Calu3 (cell line): ENCODE measurements at regions not wholly inside any gene's neighbourhood (a gene's known extent, or its start where the extent isn't known, plus 50 kb on each side); places are given as distances from the start of the nearest gene placed in this dataset.

Source experiments
- BruUV-seq: library from RNA; stranded (reverse); fragments of 400-500 nt; replicated peaks from 2 replicates; lab custom pipeline; 2021; lab: Mats Ljungman, UMichigan
- CTCF ChIA-PET: fragments of 300-600 bp; sonication (Branson Sonifier 250); formaldehyde crosslinking; loops from one replicate; lab custom pipeline; 2022; ENCODE audit warnings: antibody characterized with exemption; lab: Charles Lee
- DNase-seq: peaks from one replicate; pipeline ENCODE4 v3.0.0; 2022
- H3K27ac Mint-ChIP-seq: one replicate; pipeline ENCODE4 v1.8.0; 2022; ENCODE audit warnings: mixed read lengths; ENCODE audit not compliant: unreplicated experiment
- H3K27me3 Mint-ChIP-seq: one replicate; pipeline ENCODE4 v1.8.0; 2022; ENCODE audit warnings: mixed read lengths; ENCODE audit not compliant: unreplicated experiment
- H3K36me3 Mint-ChIP-seq: one replicate; pipeline ENCODE4 v1.8.0; 2022; ENCODE audit warnings: mild to moderate bottlenecking, moderate library complexity, mixed read lengths; ENCODE audit not compliant: insufficient read depth, unreplicated experiment
- H3K4me1 Mint-ChIP-seq: one replicate; pipeline ENCODE4 v1.8.0; 2022; ENCODE audit warnings: mild to moderate bottlenecking, low read depth, mixed read lengths; ENCODE audit not compliant: unreplicated experiment
- H3K4me3 Mint-ChIP-seq: one replicate; pipeline ENCODE4 v1.8.0; 2022; ENCODE audit warnings: mild to moderate bottlenecking, low read depth, moderate library complexity, mixed read lengths; ENCODE audit not compliant: unreplicated experiment
- H3K9me3 Mint-ChIP-seq: one replicate; pipeline ENCODE4 v1.8.0; 2022; ENCODE audit warnings: low read depth, mixed read lengths; ENCODE audit not compliant: unreplicated experiment
- CTCF ChIP-seq: fragments of 200-600 bp; IDR thresholded peaks from one replicate; pipeline ENCODE4 v1.8.0; 2022; ENCODE audit warnings: antibody characterized with exemption; ENCODE audit not compliant: unreplicated experiment
- intact Hi-C: fragments of 100-400 bp; cut with micrococcal nuclease; formaldehyde crosslinking; loops from one replicate; pipeline ENCODE4 v1.10.0; 2022; ENCODE audit not compliant: unreplicated experiment

- TF ChIP-seq CTCF: no peak
- intact Hi-C loops: no loop called here
- H3K27me3 Mint-ChIP-seq: no peaks in the 10 kb centered on the region
- CTCF ChIA-PET: no interaction called here
- H3K27ac Mint-ChIP-seq: no peak overlapping the region
- no TSS peak for BruUV-seq
- H3K36me3 Mint-ChIP-seq: no peaks in the 10 kb centered on the region
- DNase-seq: no peak
- H3K9me3 Mint-ChIP-seq: peaks cover 14% of the 10 kb centered on the region
- no peak overlapping the region for H3K4me3 Mint-ChIP-seq
- no peaks in the 10 kb centered on the region for H3K4me1 Mint-ChIP-seq
Observed at GRCh38 chr18:78403371-78403770, 576.2 kb upstream of the SALL3 start.

- Mint-ChIP-seq H3K4me1 (no peaks in the 10 kb centered on the region), H3K36me3 (no peaks in the 10 kb centered on the region), H3K27me3 (no peaks in the 10 kb centered on the region), H3K4me3 (no peak overlapping the region), H3K27ac (no peak overlapping the region), H3K9me3 (peaks cover 14% of the 10 kb centered on the region)
- no peak for DNase-seq
- no peak for TF ChIP-seq CTCF
- BruUV-seq: no TSS peak
- CTCF ChIA-PET: no interaction called here
- intact Hi-C loops: no loop called here
Observed at GRCh38 chr18:78405763-78406162, 573.9 kb upstream of the SALL3 start.

- Mint-ChIP-seq H3K36me3 (no peaks in the 10 kb centered on the region), H3K4me1 (no peaks in the 10 kb centered on the region), H3K27me3 (no peaks in the 10 kb centered on the region), H3K9me3 (peaks cover 12% of the 10 kb centered on the region), H3K4me3 (no peak overlapping the region), H3K27ac (no peak overlapping the region)
- CTCF ChIA-PET: no interaction called here
- no peak for DNase-seq
- intact Hi-C loops: no loop called here
- BruUV-seq: no TSS peak
- TF ChIP-seq CTCF: no peak
Observed at GRCh38 chr18:78406743-78407465, 572.7 kb upstream of the SALL3 start.

GRCh38 chr18:78407466-78407844, 572.2 kb upstream of the SALL3 start:
- H3K27ac Mint-ChIP-seq: no peak overlapping the region
- no peaks in the 10 kb centered on the region for H3K4me1 Mint-ChIP-seq
- H3K9me3 Mint-ChIP-seq: peaks cover 12% of the 10 kb centered on the region
- CTCF ChIA-PET: no interaction called here
- intact Hi-C loops: no loop called here
- no peaks in the 10 kb centered on the region for H3K36me3 Mint-ChIP-seq
- no peak overlapping the region for H3K4me3 Mint-ChIP-seq
- no TSS peak for BruUV-seq
- H3K27me3 Mint-ChIP-seq: no peaks in the 10 kb centered on the region
- DNase-seq: no peak
- no peak for TF ChIP-seq CTCF
